ENCODE measurements at regions not wholly inside any gene's neighbourhood (a gene's known extent, or its start where the extent isn't known, plus 50 kb on each side); places are given as distances from the start of the nearest gene placed in this dataset.

DNA sequence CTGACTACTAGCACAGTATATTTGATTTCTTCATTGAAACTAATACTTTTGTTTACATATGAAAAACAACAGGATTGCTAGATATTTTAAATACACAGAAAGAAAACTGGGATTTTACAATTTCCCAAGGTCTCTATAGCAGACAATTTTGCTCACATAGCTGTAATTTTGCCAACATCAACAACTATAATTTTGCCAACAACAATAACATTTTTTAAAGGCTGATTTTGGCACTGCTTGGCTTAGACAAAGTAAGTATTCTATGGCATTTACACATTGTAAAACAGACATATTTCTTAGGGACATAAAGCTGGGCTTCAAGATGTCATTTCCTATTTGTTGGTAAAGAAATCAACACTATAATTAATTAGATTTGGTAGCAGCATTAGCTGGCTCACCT is 922.1 kb downstream of the RAB28 start:
- no peak overlapping the region for H3K4me3 ChIP-seq (ENCODE audit: low read length)
- H3K36me3 ChIP-seq (ENCODE audit: insufficient read depth, low read length), result no peaks in the 10 kb centered on the region
- POLR2A ChIA-PET, result no interaction called here
- Mint-ChIP-seq H3K27ac (no peak overlapping the region), H3K9me3 (no peaks in the 10 kb centered on the region), H3K27me3 (no peaks in the 10 kb centered on the region), H3K4me1 (ENCODE audit: low read depth) (no peaks in the 10 kb centered on the region), H3K4me3 (no peak overlapping the region), H3K36me3 (ENCODE audit: low read depth) (no peaks in the 10 kb centered on the region)
- no peak for DNase-seq
- TF ChIP-seq, protein P1, sequence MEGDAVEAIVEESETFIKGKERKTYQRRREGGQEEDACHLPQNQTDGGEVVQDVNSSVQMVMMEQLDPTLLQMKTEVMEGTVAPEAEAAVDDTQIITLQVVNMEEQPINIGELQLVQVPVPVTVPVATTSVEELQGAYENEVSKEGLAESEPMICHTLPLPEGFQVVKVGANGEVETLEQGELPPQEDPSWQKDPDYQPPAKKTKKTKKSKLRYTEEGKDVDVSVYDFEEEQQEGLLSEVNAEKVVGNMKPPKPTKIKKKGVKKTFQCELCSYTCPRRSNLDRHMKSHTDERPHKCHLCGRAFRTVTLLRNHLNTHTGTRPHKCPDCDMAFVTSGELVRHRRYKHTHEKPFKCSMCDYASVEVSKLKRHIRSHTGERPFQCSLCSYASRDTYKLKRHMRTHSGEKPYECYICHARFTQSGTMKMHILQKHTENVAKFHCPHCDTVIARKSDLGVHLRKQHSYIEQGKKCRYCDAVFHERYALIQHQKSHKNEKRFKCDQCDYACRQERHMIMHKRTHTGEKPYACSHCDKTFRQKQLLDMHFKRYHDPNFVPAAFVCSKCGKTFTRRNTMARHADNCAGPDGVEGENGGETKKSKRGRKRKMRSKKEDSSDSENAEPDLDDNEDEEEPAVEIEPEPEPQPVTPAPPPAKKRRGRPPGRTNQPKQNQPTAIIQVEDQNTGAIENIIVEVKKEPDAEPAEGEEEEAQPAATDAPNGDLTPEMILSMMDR (IDR thresholded peaks at IDR 0.05), result no peak
- CTCF ChIA-PET, result no interaction called here
- no peaks in the 10 kb centered on the region for H3K27me3 ChIP-seq (ENCODE audit: control insufficient read depth in 1 of 2, insufficient read depth in 2 of 2, low read length in 2 of 2)
- intact Hi-C loops (cut with DNase I, micrococcal nuclease), result no loop called here
- no peak overlapping the region for H3K27ac ChIP-seq (ENCODE audit: low read depth in 1 of 2, low read length in 2 of 2)
- no peak for ATAC-seq (ENCODE audit: poor library complexity)
- no peaks in the 10 kb centered on the region for H3K9me3 ChIP-seq (ENCODE audit: control insufficient read depth in 1 of 2, insufficient read depth in 1 of 2, low read length in 2 of 2)
- no peaks in the 10 kb centered on the region for H3K4me1 ChIP-seq (ENCODE audit: insufficient read depth, low read length)

DNA sequence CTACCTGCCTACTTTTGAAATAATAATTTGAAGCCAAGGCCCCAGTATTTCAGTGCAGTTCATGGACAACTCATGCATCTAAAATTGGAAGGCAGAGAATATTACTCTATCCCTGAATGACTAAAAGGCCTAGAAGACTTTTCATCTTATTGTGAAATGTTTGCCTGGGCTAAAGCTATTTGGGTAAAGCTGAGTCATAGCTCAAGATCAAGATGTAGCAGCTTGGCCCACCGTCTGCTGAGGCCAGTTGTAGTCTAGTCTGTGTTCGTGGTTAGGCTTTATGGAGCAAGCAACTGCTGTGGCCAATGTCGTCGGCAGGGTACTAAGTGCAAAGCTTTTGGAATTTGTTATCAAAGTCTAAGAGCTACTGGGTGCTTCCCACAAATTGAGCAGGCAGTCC is 929.1 kb downstream of the RAB28 start:
- H3K36me3 Mint-ChIP-seq (ENCODE audit: low read depth), result no peaks in the 10 kb centered on the region
- no peak overlapping the region for H3K27ac Mint-ChIP-seq
- ATAC-seq (ENCODE audit: poor library complexity) (no peak), DNase-seq (no peak)
- intact Hi-C loops (cut with DNase I, micrococcal nuclease), result no loop called here
- ChIA-PET CTCF (no interaction called here), POLR2A (no interaction called here)
- Histone ChIP-seq H3K27ac (ENCODE audit: low read depth in 1 of 2, low read length in 2 of 2) (no peak overlapping the region), H3K4me1 (ENCODE audit: insufficient read depth, low read length) (no peaks in the 10 kb centered on the region), H3K36me3 (ENCODE audit: insufficient read depth, low read length) (no peaks in the 10 kb centered on the region), H3K4me3 (ENCODE audit: low read length) (no peak overlapping the region), H3K9me3 (ENCODE audit: control insufficient read depth in 1 of 2, insufficient read depth in 1 of 2, low read length in 2 of 2) (no peaks in the 10 kb centered on the region), H3K27me3 (ENCODE audit: control insufficient read depth in 1 of 2, insufficient read depth in 2 of 2, low read length in 2 of 2) (no peaks in the 10 kb centered on the region)
- peaks cover 15% of the 10 kb centered on the region for H3K9me3 Mint-ChIP-seq
- no peak overlapping the region for H3K4me3 Mint-ChIP-seq
- TF ChIP-seq, protein P1 (IDR thresholded peaks at IDR 0.05), result no peak
- no peaks in the 10 kb centered on the region for H3K27me3 Mint-ChIP-seq
- H3K4me1 Mint-ChIP-seq (ENCODE audit: low read depth), result no peaks in the 10 kb centered on the region

DNA sequence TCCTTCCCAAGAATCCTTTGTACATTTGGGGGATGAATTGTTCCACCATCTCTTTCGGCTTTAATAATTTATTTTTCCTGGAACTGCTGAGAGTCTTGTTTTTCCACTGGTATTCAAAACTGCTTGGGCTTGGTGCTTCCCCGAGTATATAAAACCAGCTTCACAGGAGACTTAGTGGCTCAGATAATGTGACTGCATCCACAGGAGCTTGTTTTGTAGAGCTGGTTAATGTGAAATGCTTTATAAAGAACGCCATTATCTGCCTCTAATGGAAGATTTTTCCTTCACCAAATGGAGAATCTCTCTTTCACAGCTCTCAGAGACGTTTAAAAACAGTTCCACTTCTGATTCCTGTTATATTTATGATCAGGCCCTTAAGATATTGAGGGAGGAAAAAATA is 935.5 kb downstream of the RAB28 start:
- CTCF ChIA-PET, result interaction anchor here (0.5 to 1.2 kb wide), 2 partner anchors 17 to 304 kb away, joined by 3 read pairs; no protein-coding TSS in a partner anchor
- intact Hi-C loops (cut with DNase I, micrococcal nuclease), result no loop called here

More for the DNA sequence above, 935.5 kb downstream of the RAB28 start:
- H3K4me1 Mint-ChIP-seq (ENCODE audit: low read depth), result no peaks in the 10 kb centered on the region
- DNase-seq (no peak), ATAC-seq (ENCODE audit: poor library complexity) (no peak)
- Histone ChIP-seq H3K9me3 (ENCODE audit: control insufficient read depth in 1 of 2, insufficient read depth in 1 of 2, low read length in 2 of 2) (no peaks in the 10 kb centered on the region), H3K4me1 (ENCODE audit: insufficient read depth, low read length) (no peaks in the 10 kb centered on the region), H3K36me3 (ENCODE audit: insufficient read depth, low read length) (no peaks in the 10 kb centered on the region), H3K27me3 (ENCODE audit: control insufficient read depth in 1 of 2, insufficient read depth in 2 of 2, low read length in 2 of 2) (no peaks in the 10 kb centered on the region), H3K27ac (ENCODE audit: low read depth in 1 of 2, low read length in 2 of 2) (no peak overlapping the region), H3K4me3 (ENCODE audit: low read length) (no peak overlapping the region)
- TF ChIP-seq, protein P1 (IDR thresholded peaks at IDR 0.05), result no peak
- H3K4me3 Mint-ChIP-seq, result no peak overlapping the region
- H3K27me3 Mint-ChIP-seq, result no peaks in the 10 kb centered on the region
- no peaks in the 10 kb centered on the region for H3K36me3 Mint-ChIP-seq (ENCODE audit: low read depth)
- no peak overlapping the region for H3K27ac Mint-ChIP-seq
- peaks cover 15% of the 10 kb centered on the region for H3K9me3 Mint-ChIP-seq
- POLR2A ChIA-PET, result no interaction called here
